H9 (cell line): ENCODE measurements at regions not wholly inside any gene's neighbourhood (a gene's known extent, or its start where the extent isn't known, plus 50 kb on each side); places are given as distances from the start of the nearest gene placed in this dataset.

ENCODE experiments used
- DNase-seq: peaks from one replicate; pipeline ENCODE4 v3.0.0-alpha.2; 2017
- H2AFZ ChIP-seq: one replicate; pipeline ENCODE4 v1.6.1; 2013; ENCODE audit warnings: mild to moderate bottlenecking, low read length, control low read depth, moderate library complexity
- H2AK5ac ChIP-seq: 2 replicates; pipeline ENCODE4 v1.6.1; 2013; ENCODE audit warnings: low read length, control low read depth, mixed read lengths; ENCODE audit not compliant: insufficient read length
- H2BK120ac ChIP-seq: one replicate; pipeline ENCODE4 v1.6.1; 2013; ENCODE audit warnings: low read depth, mild to moderate bottlenecking, low read length, control low read depth, inconsistent platforms; ENCODE audit not compliant: poor library complexity, severe bottlenecking
- H2BK12ac ChIP-seq: 2 replicates; pipeline ENCODE4 v1.6.1; 2013; ENCODE audit warnings: low read length, control low read depth, mixed read lengths, low read depth; ENCODE audit not compliant: insufficient read length
- H2BK15ac ChIP-seq: 2 replicates; pipeline ENCODE4 v1.6.1; 2013; ENCODE audit warnings: low read depth, low read length, control low read depth
- H2BK20ac ChIP-seq: one replicate; pipeline ENCODE4 v1.6.1; 2013; ENCODE audit warnings: low read depth, mild to moderate bottlenecking, low read length, control low read depth, inconsistent platforms; ENCODE audit not compliant: poor library complexity, severe bottlenecking
- H2BK5ac ChIP-seq: 2 replicates; pipeline ENCODE4 v1.6.1; 2013; ENCODE audit warnings: low read length, control low read depth, mixed read lengths; ENCODE audit not compliant: insufficient read length
- H3K14ac ChIP-seq: 2 replicates; pipeline ENCODE4 v1.6.1; 2013; ENCODE audit warnings: low read length, control low read depth; ENCODE audit not compliant: insufficient read depth
- H3K18ac ChIP-seq: 2 replicates; pipeline ENCODE4 v1.6.1; 2013; ENCODE audit warnings: low read depth, mild to moderate bottlenecking, mixed read lengths, low read length, control low read depth; ENCODE audit not compliant: insufficient read length
- H3K23ac ChIP-seq: 2 replicates; pipeline ENCODE4 v1.6.1; 2013; ENCODE audit warnings: low read length, control low read depth, mixed read lengths, low read depth; ENCODE audit not compliant: insufficient read length
- H3K23me2 ChIP-seq: 2 replicates; pipeline ENCODE4 v1.6.1; 2013; ENCODE audit warnings: low read depth, mild to moderate bottlenecking, mixed read lengths, low read length, control low read depth; ENCODE audit not compliant: insufficient read length, poor library complexity, severe bottlenecking
- H3K27ac ChIP-seq: 2 replicates; pipeline ENCODE4 v1.5.1; 2013; ENCODE audit warnings: low read length, control low read depth, mixed read lengths, low read depth; ENCODE audit not compliant: insufficient read length
- H3K27me3 ChIP-seq: 2 replicates; pipeline ENCODE4 v1.6.1; 2013; ENCODE audit warnings: low read length, control low read depth, inconsistent platforms; ENCODE audit not compliant: insufficient read depth
- H3K4ac ChIP-seq: 2 replicates; pipeline ENCODE4 v1.6.1; 2013; ENCODE audit warnings: low read depth, mild to moderate bottlenecking, control low read depth, inconsistent platforms, low read length, moderate library complexity
- H3K4me1 ChIP-seq: 2 replicates; pipeline ENCODE4 v1.6.1; 2013; ENCODE audit warnings: low read length, control low read depth, inconsistent platforms; ENCODE audit not compliant: insufficient read depth
- H3K4me2 ChIP-seq: 2 replicates; pipeline ENCODE4 v1.6.1; 2013; ENCODE audit warnings: low read length, control low read depth, mixed read lengths; ENCODE audit not compliant: insufficient read length, insufficient read depth
- H3K56ac ChIP-seq: 2 replicates; pipeline ENCODE4 v1.6.1; 2013; ENCODE audit warnings: low read depth, mild to moderate bottlenecking, mixed read lengths, low read length, control low read depth; ENCODE audit not compliant: insufficient read length
- H3K79me1 ChIP-seq: 2 replicates; pipeline ENCODE4 v1.6.1; 2013; ENCODE audit warnings: low read depth, mild to moderate bottlenecking, moderate library complexity, low read length, control low read depth, inconsistent platforms; ENCODE audit not compliant: insufficient read depth, poor library complexity, severe bottlenecking
- H3K79me2 ChIP-seq: 2 replicates; pipeline ENCODE4 v1.6.1; 2013; ENCODE audit warnings: low read length, control low read depth, inconsistent platforms; ENCODE audit not compliant: insufficient read depth
- H3K9ac ChIP-seq: 2 replicates; pipeline ENCODE4 v1.6.1; 2013; ENCODE audit warnings: low read length, control low read depth, mixed read lengths; ENCODE audit not compliant: insufficient read length; ENCODE audit errors: extremely low read depth
- H3K9me3 ChIP-seq: one replicate; pipeline ENCODE4 v1.6.1; 2013; ENCODE audit warnings: low read depth, low read length, inconsistent platforms; ENCODE audit not compliant: control insufficient read depth
- H3T11ph ChIP-seq: one replicate; pipeline ENCODE4 v1.6.1; 2013; ENCODE audit warnings: mild to moderate bottlenecking, low read length, control low read depth, inconsistent platforms
- H4K20me1 ChIP-seq: one replicate; pipeline ENCODE4 v1.6.1; 2013; ENCODE audit not compliant: control insufficient read depth, insufficient read length, insufficient read depth
- H4K5ac ChIP-seq: 2 replicates; pipeline ENCODE4 v1.6.1; 2013; ENCODE audit warnings: low read depth, mild to moderate bottlenecking, mixed read lengths, low read length, control low read depth; ENCODE audit not compliant: insufficient read length
- H4K8ac ChIP-seq: replicated peaks from 2 replicates; pipeline ENCODE4 v1.6.1; 2013; ENCODE audit warnings: low read length, control low read depth, mixed read lengths, low read depth; ENCODE audit not compliant: insufficient read length
- H4K91ac ChIP-seq: 2 replicates; pipeline ENCODE4 v1.6.1; 2013; ENCODE audit warnings: low read depth, mild to moderate bottlenecking, moderate library complexity, mixed read lengths, low read length, control low read depth; ENCODE audit not compliant: insufficient read length
- H3K27ac Mint-ChIP-seq, 3 experiments: 2 replicates in 2 of 3; 3 replicates in 1 of 3; pipeline ENCODE4 v1.8.0; 2020 to 2021; ENCODE audit warnings: mixed read lengths in 3 of 3, mild to moderate bottlenecking in 1 of 3, moderate library complexity in 1 of 3
- H3K27me3 Mint-ChIP-seq: 2 replicates; pipeline ENCODE4 v1.8.0; 2021; ENCODE audit warnings: low read depth, mild to moderate bottlenecking, moderate library complexity, mixed read lengths
- H3K36me3 Mint-ChIP-seq, 3 experiments: 2 replicates in 2 of 3; 3 replicates in 1 of 3; pipeline ENCODE4 v1.8.0; 2020 to 2021; ENCODE audit warnings: low read depth in 3 of 3, mixed read lengths in 3 of 3; ENCODE audit not compliant: insufficient read depth in 1 of 3
- H3K4me1 Mint-ChIP-seq, 2 experiments: 2 replicates each; pipeline ENCODE4 v1.8.0; 2020; ENCODE audit warnings: mixed read lengths in 2 of 2
- H3K4me3 Mint-ChIP-seq, 2 experiments: 2 replicates in 1 of 2; 3 replicates in 1 of 2; pipeline ENCODE4 v1.8.0; 2020 to 2021; ENCODE audit warnings: mild to moderate bottlenecking in 2 of 2, mixed read lengths in 2 of 2, moderate library complexity in 1 of 2
- H3K9me3 Mint-ChIP-seq, 2 experiments: 2 replicates in 1 of 2; 3 replicates in 1 of 2; pipeline ENCODE4 v1.8.0; 2020; ENCODE audit warnings: mild to moderate bottlenecking in 2 of 2, mixed read lengths in 2 of 2, moderate library complexity in 1 of 2
- WGBS: extraction: QIAGEN DNeasy Blood & Tissue Kit; methylation state at CpG from one replicate; pipeline ENCODE4 v1.1.7; 2013; ENCODE audit warnings: missing lambda C conversion rate, low lambda C conversion rate, mixed read lengths; ENCODE audit not compliant: insufficient read length; ENCODE audit errors: extremely low coverage; 5-methylcytosine and 5-hydroxymethylcytosine counted together
- TF ChIP-seq, protein P1 (sequence below): fragments of 200-600 bp; sonication (generic); conservative IDR thresholded peaks from 3 replicates; pipeline ENCODE4 v1.8.0; 2021; ENCODE audit warnings: antibody characterized with exemption, mild to moderate bottlenecking

DNA sequence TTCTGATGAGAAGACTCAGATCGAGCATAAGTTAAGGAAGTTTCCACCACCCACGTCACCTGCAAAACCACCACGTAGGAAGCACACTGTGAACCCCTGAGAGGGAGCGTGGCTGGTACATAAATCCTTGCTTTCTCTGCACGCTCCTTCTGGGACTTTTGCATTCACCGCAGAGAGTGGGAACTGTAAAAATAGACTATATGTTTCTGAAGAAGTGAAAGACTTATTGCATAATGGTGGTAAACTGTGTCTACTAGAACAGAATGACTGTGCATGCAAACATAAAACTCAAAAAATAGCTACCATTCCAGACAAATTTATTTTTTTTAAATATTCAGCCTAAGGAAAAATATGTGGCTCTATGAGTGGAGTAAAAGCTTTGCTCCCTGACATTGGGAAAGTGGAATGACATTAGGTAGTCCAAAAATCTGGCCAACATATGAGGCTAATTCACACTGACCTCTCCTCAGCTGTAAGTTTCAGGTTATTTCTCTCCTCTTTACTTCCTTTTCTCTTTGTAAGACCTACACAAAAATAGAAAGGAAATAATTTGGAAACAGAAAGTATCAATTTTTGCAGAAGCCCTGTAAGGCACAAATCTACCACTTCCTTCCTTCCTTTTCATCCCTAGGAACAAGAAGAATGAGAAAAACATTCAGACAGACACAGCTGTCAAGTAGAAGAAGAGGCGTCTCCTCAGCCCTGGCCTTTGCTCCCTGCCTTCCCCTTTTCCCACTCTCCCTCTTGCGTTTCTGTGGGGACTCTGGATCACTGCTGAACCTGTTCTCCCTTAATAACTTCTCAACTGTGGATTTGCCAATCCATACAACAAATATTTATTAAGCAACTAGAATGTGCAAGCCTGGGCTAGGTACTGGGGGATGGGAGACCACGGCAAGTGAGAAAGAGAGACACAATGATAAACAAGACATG lies 264.3 kb upstream of the FOXN3 start:
- H2BK15ac ChIP-seq: no peak overlapping the region
- no peaks in the 10 kb centered on the region for H3K79me1 ChIP-seq
- no peak overlapping the region for H3K23ac ChIP-seq
- H4K8ac ChIP-seq: no peak overlapping the region
- H3K9me3 Mint-ChIP-seq: peaks cover 20 to 28% of the 10 kb centered on the region in 2 experiments
- H3K27me3 Mint-ChIP-seq: peaks cover 4% of the 10 kb centered on the region
- no peak overlapping the region for H3K4ac ChIP-seq
- H3K18ac ChIP-seq: no peak overlapping the region
- no peak overlapping the region for H2BK20ac ChIP-seq
- H4K5ac ChIP-seq: no peak overlapping the region
- no peak overlapping the region for H3K4me2 ChIP-seq
- H3K36me3 Mint-ChIP-seq: peaks cover 5 to 17% (median 9%) of the 10 kb centered on the region in 3 experiments; a peak in 6 of 7 replicates
- H2AFZ ChIP-seq: no peak overlapping the region
- H3K4me3 Mint-ChIP-seq: no peak overlapping the region
- no peak overlapping the region for H2BK120ac ChIP-seq
- H4K91ac ChIP-seq: no peak overlapping the region
- no peaks in the 10 kb centered on the region for H3K4me1 ChIP-seq
- no peak overlapping the region for H3K27ac ChIP-seq
- H3K14ac ChIP-seq: no peak overlapping the region
- no peak overlapping the region for H3T11ph ChIP-seq
- TF ChIP-seq, protein P1, sequence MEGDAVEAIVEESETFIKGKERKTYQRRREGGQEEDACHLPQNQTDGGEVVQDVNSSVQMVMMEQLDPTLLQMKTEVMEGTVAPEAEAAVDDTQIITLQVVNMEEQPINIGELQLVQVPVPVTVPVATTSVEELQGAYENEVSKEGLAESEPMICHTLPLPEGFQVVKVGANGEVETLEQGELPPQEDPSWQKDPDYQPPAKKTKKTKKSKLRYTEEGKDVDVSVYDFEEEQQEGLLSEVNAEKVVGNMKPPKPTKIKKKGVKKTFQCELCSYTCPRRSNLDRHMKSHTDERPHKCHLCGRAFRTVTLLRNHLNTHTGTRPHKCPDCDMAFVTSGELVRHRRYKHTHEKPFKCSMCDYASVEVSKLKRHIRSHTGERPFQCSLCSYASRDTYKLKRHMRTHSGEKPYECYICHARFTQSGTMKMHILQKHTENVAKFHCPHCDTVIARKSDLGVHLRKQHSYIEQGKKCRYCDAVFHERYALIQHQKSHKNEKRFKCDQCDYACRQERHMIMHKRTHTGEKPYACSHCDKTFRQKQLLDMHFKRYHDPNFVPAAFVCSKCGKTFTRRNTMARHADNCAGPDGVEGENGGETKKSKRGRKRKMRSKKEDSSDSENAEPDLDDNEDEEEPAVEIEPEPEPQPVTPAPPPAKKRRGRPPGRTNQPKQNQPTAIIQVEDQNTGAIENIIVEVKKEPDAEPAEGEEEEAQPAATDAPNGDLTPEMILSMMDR: no peak
- no peak for DNase-seq
- no peaks in the 10 kb centered on the region for H4K20me1 ChIP-seq
- H3K9me3 ChIP-seq: no peaks in the 10 kb centered on the region
- H3K27me3 ChIP-seq: no peaks in the 10 kb centered on the region
- no peak overlapping the region for H2AK5ac ChIP-seq
- no peak overlapping the region for H2BK5ac ChIP-seq
- no peak overlapping the region; a peak in 2 of 7 replicates for H3K27ac Mint-ChIP-seq
- H3K9ac ChIP-seq: no peak overlapping the region
- no peaks in the 10 kb centered on the region for H3K79me2 ChIP-seq
- H3K56ac ChIP-seq: no peak overlapping the region
- H2BK12ac ChIP-seq: no peak overlapping the region
- no CpG with 5 or more reads among the region's 9 CpGs for WGBS
- no peaks in the 10 kb centered on the region for H3K23me2 ChIP-seq
- no peaks in the 10 kb centered on the region for H3K4me1 Mint-ChIP-seq
